ENCODE measurements at regions not wholly inside any gene's neighbourhood (a gene's known extent, or its start where the extent isn't known, plus 50 kb on each side); places are given as distances from the start of the nearest gene placed in this dataset.
"Not testable (repeated sequence)": the region's sequence is repeated elsewhere in the genome, so short reads cannot be mapped to it uniquely, and the experiment has no call there.

DNA sequence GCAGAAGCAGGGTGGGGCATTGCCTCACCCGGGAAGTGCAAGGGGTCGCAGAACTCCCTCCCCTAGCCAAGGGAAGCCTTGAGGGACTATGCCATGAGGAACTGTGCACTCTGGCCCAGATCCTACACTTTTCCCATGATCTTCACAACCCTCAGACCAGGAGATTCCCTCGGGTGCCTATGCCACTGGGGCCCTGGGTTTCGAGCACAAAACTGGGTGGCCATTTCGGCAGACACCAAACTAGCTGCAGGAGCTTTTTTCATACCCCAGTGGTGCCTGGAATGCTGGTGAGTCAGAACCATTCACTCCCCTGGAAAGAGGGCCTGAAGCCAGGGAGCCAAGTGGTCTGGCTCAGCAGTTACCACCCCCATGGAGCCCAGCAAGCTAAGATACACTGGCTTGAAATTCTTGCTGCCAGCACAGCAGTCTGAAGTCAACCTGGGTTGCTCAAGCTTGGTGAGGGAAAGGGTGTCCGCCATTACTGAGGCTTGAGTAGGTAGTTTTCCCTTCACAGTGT, 573.7 kb upstream of the ANO3 start:
- no peak for DNase-seq (ENCODE audit: low read depth)

GRCh38 chr11:25766332-25767015, 565.5 kb upstream of the ANO3 start:
- no peak for DNase-seq (ENCODE audit: low read depth)

- no peak for DNase-seq (ENCODE audit: low read depth)
Observed at GRCh38 chr11:25769287-25769686, 562.6 kb upstream of the ANO3 start.

DNA sequence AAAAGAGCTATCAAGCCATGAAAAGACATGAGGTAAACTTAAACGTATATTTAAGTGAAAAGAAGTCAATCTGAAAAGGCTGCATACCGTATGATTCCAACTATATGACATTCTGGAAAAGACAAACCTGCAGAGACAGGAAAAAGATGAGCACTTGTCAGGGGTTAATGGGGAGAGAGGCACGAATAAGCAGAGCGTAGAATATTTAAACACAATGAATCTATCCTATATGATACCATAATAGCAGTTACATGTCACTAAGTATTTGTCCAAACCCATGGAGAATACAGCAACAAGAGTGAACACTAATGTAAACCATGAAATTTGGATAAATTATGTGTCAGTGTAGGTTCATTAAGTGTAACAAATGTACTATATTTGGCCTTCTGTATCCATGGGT, 560.3 kb upstream of the ANO3 start:
- no peak for DNase-seq (ENCODE audit: low read depth)

- DNase-seq (ENCODE audit: low read depth): no peak
Observed at GRCh38 chr11:25775603-25776002, 556.3 kb upstream of the ANO3 start.

DNA sequence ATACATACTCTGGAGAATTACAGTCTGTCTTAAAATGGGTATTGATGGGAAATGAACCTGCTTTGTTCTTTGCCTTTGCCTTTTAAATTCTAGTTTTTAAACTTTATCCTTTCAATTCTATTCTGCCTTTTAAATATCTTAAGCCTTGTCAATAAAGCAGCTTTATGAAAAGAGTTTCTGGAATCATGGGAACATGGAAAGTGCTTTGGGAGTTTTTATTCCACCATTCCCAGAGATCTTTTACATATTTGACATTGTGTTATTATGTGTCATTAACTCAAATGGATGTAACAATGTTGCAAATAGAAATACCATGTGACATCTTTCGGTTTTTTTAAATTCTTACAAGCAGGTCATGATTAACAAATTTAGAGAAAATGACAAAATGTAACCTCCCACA, 555.7 kb upstream of the ANO3 start:
- no peak for DNase-seq (ENCODE audit: low read depth)

- DNase-seq (ENCODE audit: low read depth): no peak
Observed at GRCh38 chr11:25777343-25777742, 554.6 kb upstream of the ANO3 start.

DNA sequence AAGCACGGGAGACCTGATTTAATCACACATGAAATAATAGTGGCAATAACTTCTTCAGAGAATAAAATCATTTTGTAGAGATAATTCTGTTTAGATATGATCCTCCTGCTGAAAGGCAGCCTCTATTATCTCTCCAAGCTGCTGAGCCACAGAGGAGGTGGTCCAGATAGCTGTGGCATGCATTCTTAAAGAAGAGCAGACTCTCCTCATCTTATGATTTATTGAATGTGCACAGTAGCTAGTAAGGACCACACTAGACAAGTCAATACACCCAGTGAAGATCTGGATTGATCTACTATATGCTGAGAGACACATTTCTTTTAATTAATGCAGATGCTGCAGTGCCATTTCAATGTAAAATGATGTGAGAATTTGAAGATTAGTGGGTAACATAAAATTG, 552.9 kb upstream of the ANO3 start:
- no peak for DNase-seq (ENCODE audit: low read depth)

- DNase-seq (ENCODE audit: low read depth): no peak
Observed at GRCh38 chr11:25787416-25787815, 544.5 kb upstream of the ANO3 start.

- DNase-seq (ENCODE audit: low read depth): no peak
Observed at GRCh38 chr11:25790396-25790795, 541.5 kb upstream of the ANO3 start.

DNA sequence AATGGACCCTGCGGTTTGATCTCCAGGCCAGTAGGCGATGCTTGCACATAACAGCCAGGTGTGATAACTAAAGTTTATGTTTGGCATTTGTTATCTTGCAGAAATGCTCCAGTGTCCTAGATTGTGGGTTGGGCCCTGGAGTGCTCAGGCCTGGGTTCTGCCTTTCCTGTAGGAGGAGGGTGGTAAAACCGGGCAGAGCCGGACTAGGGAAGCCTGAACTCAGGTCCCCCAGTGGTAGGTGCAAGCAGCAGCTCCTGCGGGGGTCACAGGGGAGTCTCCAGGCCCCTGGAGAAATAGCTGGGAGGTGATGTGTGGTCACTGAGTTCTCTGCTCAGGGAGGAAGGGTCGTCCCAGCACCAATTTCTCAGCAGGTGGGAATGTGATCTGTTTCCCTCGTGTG, 538.3 kb upstream of the ANO3 start:
- no peak for DNase-seq (ENCODE audit: low read depth)

DNA sequence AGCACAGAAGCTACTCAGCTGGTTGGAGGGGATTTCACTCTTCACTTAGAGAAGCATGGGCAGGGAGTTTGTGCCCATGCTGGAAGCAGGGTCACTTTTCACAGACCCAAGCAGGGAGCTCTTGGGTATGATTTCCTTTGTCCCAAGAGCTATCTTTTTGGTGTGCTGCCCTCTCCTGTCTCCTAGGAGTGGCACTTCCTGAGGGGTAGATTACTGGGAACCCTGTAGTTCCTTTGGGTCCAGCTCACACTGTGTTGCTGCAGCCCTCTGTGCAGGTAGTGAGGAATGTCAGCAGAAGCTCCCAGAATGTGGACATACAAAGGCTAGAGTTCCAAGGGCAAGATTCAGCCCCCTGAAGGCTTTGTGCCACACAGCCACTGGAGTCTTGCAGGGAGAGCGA, 537.1 kb upstream of the ANO3 start:
- DNase-seq (ENCODE audit: low read depth): no peak

- no peak for DNase-seq (ENCODE audit: low read depth)
Observed at GRCh38 chr11:25816411-25816810, 515.5 kb upstream of the ANO3 start.

DNA sequence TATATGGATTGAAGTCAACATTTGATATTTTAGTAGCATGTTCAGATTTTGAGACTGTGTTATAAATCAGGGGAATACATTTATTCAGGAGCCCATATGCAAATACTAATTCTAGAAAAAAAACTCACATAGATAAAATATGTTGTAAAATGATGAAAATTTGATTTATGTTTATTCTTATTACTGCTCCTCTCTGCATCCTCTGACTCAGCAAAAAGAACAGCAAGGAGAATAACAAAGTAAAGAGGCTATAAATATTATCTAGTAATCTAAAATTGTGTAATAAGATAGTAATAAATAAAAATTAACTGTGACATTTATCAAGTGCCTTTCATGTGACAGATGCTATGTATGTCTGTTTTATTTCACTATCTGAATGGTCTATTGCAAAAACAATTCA, 507.2 kb upstream of the ANO3 start:
- no peak for DNase-seq (ENCODE audit: low read depth)

- DNase-seq (ENCODE audit: low read depth): not testable (repeated sequence)
Observed at GRCh38 chr11:25831485-25831884, 500.4 kb upstream of the ANO3 start.

- no peak for DNase-seq (ENCODE audit: low read depth)
Observed at GRCh38 chr11:25838918-25839625, 492.9 kb upstream of the ANO3 start.

GRCh38 chr11:25844811-25845210, 487.1 kb upstream of the ANO3 start:
- DNase-seq (ENCODE audit: low read depth): no peak

DNA sequence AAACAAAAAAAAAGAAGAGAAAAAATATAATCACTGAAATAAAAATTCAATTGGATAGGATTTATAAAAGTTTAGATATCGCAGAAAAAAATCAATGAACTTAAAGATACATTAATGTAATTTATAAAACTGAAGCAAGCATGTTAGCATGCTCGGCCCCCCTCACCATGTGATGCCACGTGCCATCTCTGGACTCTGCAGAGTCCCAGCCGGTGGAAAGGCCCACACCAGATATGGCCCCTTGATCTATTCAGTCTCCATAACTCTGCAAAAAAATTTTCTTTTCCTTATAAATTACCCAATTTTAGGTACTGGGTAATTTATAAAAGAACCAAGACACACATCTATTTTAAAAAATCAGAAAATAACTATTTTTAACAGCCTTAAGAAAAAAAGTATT, 476.0 kb upstream of the ANO3 start:
- no peak for DNase-seq (ENCODE audit: low read depth)

DNA sequence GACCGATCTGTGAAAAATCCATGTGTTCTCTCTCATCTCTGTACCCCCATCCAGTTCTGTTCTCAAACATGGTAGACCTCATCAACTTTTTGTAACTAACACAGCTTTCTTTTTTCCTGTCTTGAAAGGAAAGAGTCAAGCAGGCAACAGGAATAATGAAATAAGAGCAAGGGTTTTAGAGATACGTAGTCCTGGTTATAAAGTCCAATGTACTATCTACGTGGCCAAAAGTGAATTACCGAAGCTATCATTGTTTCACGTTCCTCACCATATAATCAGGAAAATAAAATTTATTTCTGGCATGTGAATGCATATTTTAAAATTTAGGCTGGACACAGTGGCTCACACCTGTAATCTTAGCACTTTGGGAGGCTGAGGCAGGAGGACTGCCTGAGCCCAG, 472.2 kb upstream of the ANO3 start:
- no peak for DNase-seq (ENCODE audit: low read depth)

GRCh38 chr11:25860677-25861450, 471.1 kb upstream of the ANO3 start:
- no peak for DNase-seq (ENCODE audit: low read depth)

- no peak for DNase-seq (ENCODE audit: low read depth)
Observed at GRCh38 chr11:25862159-25862558, 469.8 kb upstream of the ANO3 start.

- no peak for DNase-seq (ENCODE audit: low read depth)
Observed at GRCh38 chr11:25863986-25864385, 467.9 kb upstream of the ANO3 start.
